Ascending aorta (tissue), 2 donors: ENCODE measurements at regions not wholly inside any gene's neighbourhood (a gene's known extent, or its start where the extent isn't known, plus 50 kb on each side); places are given as distances from the start of the nearest gene placed in this dataset.

ENCODE experiments used
- DNase-seq, 2 donors: peaks; one replicate each; pipeline ENCODE4 v3.0.0-alpha.2; 2019; ENCODE audit warnings: low spot score in 2 of 2
- H3K27ac ChIP-seq, 2 donors: fragments of 200-600 bp; sonication (generic); one replicate each; pipeline ENCODE4 v1.5.1; 2016 to 2017; ENCODE audit warnings: mild to moderate bottlenecking in 1 of 2
- H3K27me3 ChIP-seq: fragments of 200-600 bp; sonication (generic); one replicate; pipeline ENCODE4 v1.5.1; 2017
- H3K36me3 ChIP-seq, 2 donors: fragments of 200-600 bp; sonication (generic); one replicate each; pipeline ENCODE4 v1.5.1; 2016
- H3K4me1 ChIP-seq, 2 donors: fragments of 200-600 bp; sonication (generic); one replicate each; pipeline ENCODE4 v1.5.1; 2016 to 2017; ENCODE audit warnings: mild to moderate bottlenecking in 1 of 2
- H3K4me3 ChIP-seq, 2 donors: fragments of 200-600 bp; sonication (generic); one replicate each; pipeline ENCODE4 v1.5.1; 2016 to 2017; ENCODE audit warnings: mild to moderate bottlenecking in 1 of 2
- H3K9me3 ChIP-seq, 2 donors: fragments of 200-600 bp; sonication (generic); one replicate each; pipeline ENCODE4 v1.5.1; 2016
- intact Hi-C: fragments of 100-400 bp; cut with DNase I; formaldehyde crosslinking; loops from one replicate; pipeline ENCODE4 v1.15.1; 2023
- TF ChIP-seq, protein P1 (sequence below), 3 experiments: fragments of 200-600 bp in 2 of 3; fragments of 450-650 bp in 1 of 3; sonication (generic) in 2 of 3; IDR thresholded peaks; one replicate each; pipeline ENCODE4 v1.5.1; 2016 to 2019; ENCODE audit warnings: antibody characterized with exemption in 3 of 3, mild to moderate bottlenecking in 1 of 3, moderate library complexity in 1 of 3

DNA sequence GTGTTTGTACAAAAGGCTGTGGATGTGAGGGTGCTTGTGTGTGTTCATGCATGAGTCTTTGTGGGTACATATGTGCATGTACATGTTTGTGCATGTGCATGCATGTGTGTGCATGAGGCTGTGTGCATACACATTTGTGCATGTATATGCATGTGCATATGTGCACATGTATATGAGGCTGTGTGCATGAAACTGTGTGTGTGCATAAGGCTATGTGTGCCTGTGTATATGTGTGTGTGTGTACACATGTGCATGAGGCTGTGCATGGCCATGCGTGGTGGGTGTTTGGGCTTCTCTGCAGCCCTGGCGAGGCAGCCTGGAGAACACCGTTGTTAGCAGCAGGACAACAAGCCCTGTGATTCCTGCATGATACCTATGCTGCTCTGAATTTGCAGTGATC lies 207.7 kb upstream of the ADCY1 start:
- no peaks in the 10 kb centered on the region for H3K27me3 ChIP-seq
- TF ChIP-seq, protein P1, sequence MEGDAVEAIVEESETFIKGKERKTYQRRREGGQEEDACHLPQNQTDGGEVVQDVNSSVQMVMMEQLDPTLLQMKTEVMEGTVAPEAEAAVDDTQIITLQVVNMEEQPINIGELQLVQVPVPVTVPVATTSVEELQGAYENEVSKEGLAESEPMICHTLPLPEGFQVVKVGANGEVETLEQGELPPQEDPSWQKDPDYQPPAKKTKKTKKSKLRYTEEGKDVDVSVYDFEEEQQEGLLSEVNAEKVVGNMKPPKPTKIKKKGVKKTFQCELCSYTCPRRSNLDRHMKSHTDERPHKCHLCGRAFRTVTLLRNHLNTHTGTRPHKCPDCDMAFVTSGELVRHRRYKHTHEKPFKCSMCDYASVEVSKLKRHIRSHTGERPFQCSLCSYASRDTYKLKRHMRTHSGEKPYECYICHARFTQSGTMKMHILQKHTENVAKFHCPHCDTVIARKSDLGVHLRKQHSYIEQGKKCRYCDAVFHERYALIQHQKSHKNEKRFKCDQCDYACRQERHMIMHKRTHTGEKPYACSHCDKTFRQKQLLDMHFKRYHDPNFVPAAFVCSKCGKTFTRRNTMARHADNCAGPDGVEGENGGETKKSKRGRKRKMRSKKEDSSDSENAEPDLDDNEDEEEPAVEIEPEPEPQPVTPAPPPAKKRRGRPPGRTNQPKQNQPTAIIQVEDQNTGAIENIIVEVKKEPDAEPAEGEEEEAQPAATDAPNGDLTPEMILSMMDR (IDR thresholded peaks at IDR 0.05): no peak
- intact Hi-C loops: no loop called here

DNA sequence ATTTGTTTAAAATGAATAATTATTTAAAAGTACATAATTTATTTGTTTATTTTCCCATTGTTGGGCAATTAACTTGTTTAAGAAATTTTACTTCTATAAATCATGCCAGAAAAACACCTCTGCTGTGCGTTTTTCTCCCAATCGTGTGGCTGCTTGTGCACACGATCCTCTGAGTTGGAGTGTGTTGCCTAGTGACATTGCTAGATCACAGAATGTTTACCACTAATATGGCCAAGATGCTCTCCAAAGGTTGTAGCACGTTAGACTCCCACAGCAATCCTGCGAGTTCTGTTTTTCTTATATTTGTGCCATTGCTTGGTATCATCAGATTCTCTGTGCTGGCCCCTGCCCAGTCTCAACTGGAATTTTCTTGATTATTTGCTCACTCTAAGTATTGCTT lies 207.1 kb upstream of the ADCY1 start:
- no peaks in the 10 kb centered on the region for H3K4me1 ChIP-seq
- no peaks in the 10 kb centered on the region for H3K36me3 ChIP-seq
- H3K27ac ChIP-seq: no peak overlapping the region
- no peak for DNase-seq
- no peaks in the 10 kb centered on the region for H3K9me3 ChIP-seq
- intact Hi-C loops: no loop called here
- no peaks in the 10 kb centered on the region for H3K27me3 ChIP-seq
- TF ChIP-seq, protein P1 (IDR thresholded peaks at IDR 0.05): no peak
- H3K4me3 ChIP-seq: no peak overlapping the region

More for the DNA sequence above, 207.7 kb upstream of the ADCY1 start:
- Histone ChIP-seq H3K9me3 (no peaks in the 10 kb centered on the region), H3K4me3 (no peak overlapping the region), H3K4me1 (no peaks in the 10 kb centered on the region), H3K27ac (no peak overlapping the region), H3K36me3 (no peaks in the 10 kb centered on the region)
- no peak for DNase-seq

DNA sequence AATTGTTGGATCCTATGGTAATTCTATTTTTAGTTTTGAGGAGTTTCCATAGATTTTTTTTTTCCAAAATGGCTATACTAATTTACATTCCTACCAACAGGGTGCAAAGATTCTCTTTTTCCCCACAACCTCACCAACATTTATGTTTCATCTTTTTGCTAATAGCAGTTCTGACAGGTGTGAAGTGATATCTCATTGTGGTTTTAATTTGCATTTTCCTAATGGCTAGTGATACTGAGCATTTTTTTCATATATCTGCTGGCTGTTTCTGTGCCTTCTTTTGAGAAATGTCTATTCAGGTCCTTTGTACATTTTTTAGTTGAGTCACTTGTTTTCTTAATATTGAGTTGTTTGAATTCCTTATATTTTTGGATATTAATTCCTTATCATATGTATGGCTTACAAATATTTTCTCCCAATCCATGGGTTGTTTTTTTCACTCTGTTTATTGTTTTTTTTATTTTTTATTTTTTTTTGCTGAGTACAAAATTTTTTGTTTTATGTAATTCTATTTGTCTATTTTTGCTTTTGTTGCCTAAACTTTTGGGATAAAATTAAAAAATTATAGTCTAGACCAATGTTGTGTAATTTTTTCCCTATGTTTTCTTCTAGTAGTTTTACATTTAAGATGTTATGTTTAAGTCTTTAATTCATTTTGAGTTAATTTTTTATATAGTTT lies 205.9 kb upstream of the ADCY1 start:
- intact Hi-C loops: no loop called here
- Histone ChIP-seq H3K36me3 (no peaks in the 10 kb centered on the region), H3K4me1 (no peaks in the 10 kb centered on the region), H3K27me3 (no peaks in the 10 kb centered on the region), H3K27ac (no peak overlapping the region), H3K4me3 (no peak overlapping the region), H3K9me3 (no peaks in the 10 kb centered on the region)
- TF ChIP-seq, protein P1 (IDR thresholded peaks at IDR 0.05): no peak
- DNase-seq: no peak

DNA sequence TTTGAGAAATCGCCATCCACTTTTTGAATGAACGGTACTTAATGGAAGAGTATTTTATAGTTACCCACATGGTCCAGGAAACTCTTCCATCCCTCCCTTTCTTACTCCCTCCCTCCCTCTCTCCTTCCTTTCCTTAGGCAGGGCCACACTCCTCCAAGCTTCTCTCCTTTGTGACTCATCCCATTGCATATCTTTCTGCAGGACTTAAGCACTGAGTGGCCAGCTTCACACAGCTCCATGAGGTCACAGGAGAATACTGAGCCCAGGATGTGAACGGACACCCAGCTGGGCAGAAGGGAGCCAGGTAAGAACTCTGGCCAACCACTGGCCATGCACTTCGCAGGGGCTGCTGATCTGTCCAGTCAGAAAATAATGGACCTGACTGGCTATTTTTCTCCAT lies 189.7 kb upstream of the ADCY1 start:
- DNase-seq: no peak
- H3K4me1 ChIP-seq: no peaks in the 10 kb centered on the region
- TF ChIP-seq, protein P1 (IDR thresholded peaks at IDR 0.05): no peak
- no peak overlapping the region for H3K4me3 ChIP-seq
- no peaks in the 10 kb centered on the region for H3K36me3 ChIP-seq
- no peaks in the 10 kb centered on the region for H3K27me3 ChIP-seq
- no peak overlapping the region for H3K27ac ChIP-seq
- no peaks in the 10 kb centered on the region for H3K9me3 ChIP-seq
- intact Hi-C loops: no loop called here

DNA sequence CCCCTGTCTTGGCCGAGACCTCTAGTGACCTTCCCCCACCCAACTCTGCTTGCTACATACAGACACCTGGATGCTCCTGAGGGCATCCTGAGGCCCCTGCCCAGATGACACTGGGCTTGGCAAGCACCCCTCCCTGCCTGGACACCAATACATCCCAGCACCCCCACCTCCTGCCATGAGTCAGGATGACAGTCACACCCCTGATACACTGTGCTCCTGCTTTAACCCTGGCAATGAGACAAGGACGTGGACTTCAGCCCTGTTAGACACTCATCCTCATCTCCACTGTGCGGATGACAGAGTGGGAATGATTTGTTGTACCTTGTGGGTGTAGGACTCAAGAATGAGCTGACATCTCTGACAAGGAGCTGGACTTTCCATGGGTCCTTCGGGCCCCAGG lies 186.3 kb upstream of the ADCY1 start:
- no peak overlapping the region for H3K4me3 ChIP-seq
- no peaks in the 10 kb centered on the region for H3K9me3 ChIP-seq
- H3K4me1 ChIP-seq: no peaks in the 10 kb centered on the region
- H3K27me3 ChIP-seq: no peaks in the 10 kb centered on the region
- intact Hi-C loops: no loop called here
- DNase-seq: no peak
- H3K36me3 ChIP-seq: no peaks in the 10 kb centered on the region
- H3K27ac ChIP-seq: no peak overlapping the region
- TF ChIP-seq, protein P1 (IDR thresholded peaks at IDR 0.05): no peak
